T-helper 1 cell treated with Interleukin-12 subunit alpha and Interleukin-12 subunit beta and Interleukin-4 antibody, amounts not matched to agents 30 μg/mL and 1 μg/mL, for 36 hours (primary cell): ENCODE measurements at regions not wholly inside any gene's neighbourhood (a gene's known extent, or its start where the extent isn't known, plus 50 kb on each side); places are given as distances from the start of the nearest gene placed in this dataset.

Experiments
- H3K27ac Mint-ChIP-seq: one replicate; pipeline ENCODE4 v1.8.0; 2021; ENCODE audit warnings: mild to moderate bottlenecking, mixed read lengths
- H3K27me3 Mint-ChIP-seq: one replicate; pipeline ENCODE4 v1.8.0; 2021; ENCODE audit warnings: low read depth, mixed read lengths
- H3K36me3 Mint-ChIP-seq: one replicate; pipeline ENCODE4 v1.8.0; 2021; ENCODE audit warnings: low read depth, mixed read lengths
- H3K4me1 Mint-ChIP-seq: one replicate; pipeline ENCODE4 v1.8.0; 2021; ENCODE audit warnings: low read depth, mixed read lengths
- H3K4me3 Mint-ChIP-seq: one replicate; pipeline ENCODE4 v1.8.0; 2021; ENCODE audit warnings: mild to moderate bottlenecking, moderate library complexity, mixed read lengths
- H3K9me3 Mint-ChIP-seq: one replicate; pipeline ENCODE4 v1.8.0; 2021; ENCODE audit warnings: mixed read lengths

DNA sequence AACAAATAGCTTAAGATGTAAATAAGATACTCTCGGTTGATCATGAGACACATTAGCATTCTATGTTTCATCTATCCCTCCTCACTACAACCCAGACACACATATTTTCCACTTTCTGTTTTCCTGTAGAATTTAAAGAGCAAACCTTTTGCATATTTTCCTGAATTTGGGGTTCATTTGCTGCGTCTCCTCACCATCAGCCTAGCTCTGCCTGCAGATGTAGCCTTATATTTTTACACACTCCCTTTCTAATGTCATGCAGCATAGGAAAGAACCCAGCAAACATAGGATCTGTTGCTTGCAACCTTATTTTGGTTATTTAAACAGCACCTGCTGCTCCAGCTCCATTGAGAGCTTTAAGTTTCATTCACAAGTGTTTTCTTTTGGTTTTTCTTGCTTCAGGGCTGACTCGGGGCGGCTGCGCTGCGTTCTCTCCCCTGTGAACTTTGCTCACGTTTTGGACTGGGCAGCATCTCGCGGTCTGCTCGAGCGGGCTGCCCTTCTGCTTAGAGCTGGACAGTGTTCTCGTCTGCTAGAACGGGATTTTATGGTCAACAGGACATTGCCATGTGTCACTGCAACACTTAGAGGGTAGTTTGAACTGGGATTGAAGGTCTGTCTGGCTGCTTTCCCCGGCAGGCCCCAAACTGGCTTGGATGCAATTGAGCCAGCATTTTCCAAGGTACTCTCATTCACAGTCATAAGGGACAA lies 57.8 kb upstream of the VRK1 start:
- peaks cover 78% of the 10 kb centered on the region for H3K27me3 Mint-ChIP-seq
- H3K36me3 Mint-ChIP-seq = no peaks in the 10 kb centered on the region
- peaks cover 1% of the 10 kb centered on the region for H3K4me1 Mint-ChIP-seq
- H3K9me3 Mint-ChIP-seq = no peaks in the 10 kb centered on the region
- no peak overlapping the region for H3K4me3 Mint-ChIP-seq
- H3K27ac Mint-ChIP-seq = no peak overlapping the region

DNA sequence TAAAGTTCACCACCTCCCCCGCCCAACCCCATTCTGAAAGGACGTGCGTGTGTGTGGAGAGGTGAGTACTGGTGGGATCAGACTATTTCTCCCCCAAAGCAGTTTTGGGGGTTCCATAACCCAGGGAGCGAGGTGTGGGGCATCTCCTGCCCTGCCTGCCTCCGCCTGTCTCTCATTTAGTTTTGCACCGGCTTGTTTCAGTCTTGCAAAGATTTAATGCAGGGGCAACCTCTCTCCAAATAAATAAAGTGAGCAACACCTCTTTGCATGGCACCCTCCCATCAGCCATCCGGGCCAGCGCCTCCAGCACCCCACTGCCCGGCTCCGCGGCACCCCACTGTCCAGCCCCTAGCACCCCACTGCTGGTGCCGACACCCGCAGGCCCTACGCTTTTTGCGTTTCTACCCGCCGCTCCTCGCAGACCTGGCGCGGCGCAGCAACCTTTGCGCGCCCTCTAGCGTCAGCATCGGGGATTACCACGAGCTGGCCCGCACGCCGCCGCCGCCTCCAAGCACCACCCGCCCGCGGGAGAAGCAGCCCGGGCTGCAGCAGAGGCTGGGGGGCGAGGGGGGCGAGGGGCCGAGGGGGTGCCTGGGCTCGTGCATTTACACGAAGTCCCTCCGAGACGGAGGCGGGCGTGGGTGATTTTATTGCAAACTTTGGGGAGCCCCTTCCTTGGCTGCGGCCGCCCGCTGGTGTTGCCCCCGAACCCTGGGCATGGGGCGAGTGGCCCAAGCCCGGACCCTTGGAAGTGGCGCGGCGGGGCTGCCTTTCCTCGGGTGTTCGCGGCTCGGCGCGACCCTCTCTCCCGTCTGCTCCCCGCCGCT lies 55.8 kb upstream of the VRK1 start:
- no peak overlapping the region for H3K27ac Mint-ChIP-seq
- H3K4me1 Mint-ChIP-seq = peaks cover 1% of the 10 kb centered on the region
- H3K4me3 Mint-ChIP-seq = peak overlapping the region; percentile 53
- H3K27me3 Mint-ChIP-seq = peaks cover 92% of the 10 kb centered on the region
- H3K9me3 Mint-ChIP-seq = no peaks in the 10 kb centered on the region
- H3K36me3 Mint-ChIP-seq = no peaks in the 10 kb centered on the region

DNA sequence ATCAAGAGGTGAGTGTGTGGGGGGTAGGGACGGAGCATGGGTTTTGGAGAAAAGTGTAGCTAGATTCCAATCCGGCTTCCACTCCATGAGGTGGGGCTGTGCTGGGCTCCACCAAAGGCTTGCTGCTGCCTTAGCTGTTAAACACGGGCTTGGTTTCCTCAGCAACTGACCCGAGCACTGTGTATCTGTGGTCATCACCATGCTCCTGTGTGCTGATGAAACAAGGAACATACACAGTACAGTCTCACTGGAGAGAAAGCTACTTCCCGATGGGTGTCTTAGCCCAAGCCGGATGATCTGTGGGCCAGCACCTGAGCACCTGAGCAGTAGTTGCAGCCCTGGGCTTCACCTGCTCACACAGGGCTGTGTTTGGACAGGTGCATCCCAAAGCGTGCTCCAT lies 52.9 kb upstream of the VRK1 start:
- Mint-ChIP-seq H3K4me1 (peaks cover 1% of the 10 kb centered on the region), H3K27me3 (peaks cover 70% of the 10 kb centered on the region), H3K4me3 (no peak overlapping the region), H3K36me3 (no peaks in the 10 kb centered on the region), H3K27ac (no peak overlapping the region), H3K9me3 (no peaks in the 10 kb centered on the region)

DNA sequence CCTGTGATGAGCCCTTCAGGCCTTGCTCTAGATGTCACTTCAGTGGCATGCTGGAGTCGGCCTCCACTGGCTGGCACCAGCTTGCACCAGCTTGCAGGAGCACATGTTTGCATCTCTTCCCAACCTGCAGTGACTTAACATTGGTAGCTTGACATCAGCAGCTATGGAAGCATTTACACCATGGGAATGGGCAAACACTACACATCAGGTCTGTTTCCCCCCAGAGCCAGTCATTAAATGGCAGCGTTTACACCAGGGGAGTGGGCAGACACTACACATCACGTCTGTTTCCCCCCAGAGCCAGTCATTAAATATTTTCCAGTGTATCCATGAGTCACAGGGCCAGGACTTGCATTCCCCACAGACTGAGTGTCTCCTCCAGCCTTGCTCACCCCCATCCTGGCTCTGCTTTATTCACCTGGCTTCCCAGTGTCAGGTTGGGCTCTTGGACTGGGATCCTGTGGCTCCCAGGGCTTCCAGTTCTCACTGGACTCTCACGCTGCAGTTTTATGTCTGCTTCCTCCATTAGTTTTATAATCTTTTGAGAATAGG lies 51.6 kb upstream of the VRK1 start:
- no peaks in the 10 kb centered on the region for H3K9me3 Mint-ChIP-seq
- H3K27me3 Mint-ChIP-seq = peaks cover 58% of the 10 kb centered on the region
- H3K36me3 Mint-ChIP-seq = no peaks in the 10 kb centered on the region
- no peak overlapping the region for H3K27ac Mint-ChIP-seq
- peaks cover 1% of the 10 kb centered on the region for H3K4me1 Mint-ChIP-seq
- no peak overlapping the region for H3K4me3 Mint-ChIP-seq

DNA sequence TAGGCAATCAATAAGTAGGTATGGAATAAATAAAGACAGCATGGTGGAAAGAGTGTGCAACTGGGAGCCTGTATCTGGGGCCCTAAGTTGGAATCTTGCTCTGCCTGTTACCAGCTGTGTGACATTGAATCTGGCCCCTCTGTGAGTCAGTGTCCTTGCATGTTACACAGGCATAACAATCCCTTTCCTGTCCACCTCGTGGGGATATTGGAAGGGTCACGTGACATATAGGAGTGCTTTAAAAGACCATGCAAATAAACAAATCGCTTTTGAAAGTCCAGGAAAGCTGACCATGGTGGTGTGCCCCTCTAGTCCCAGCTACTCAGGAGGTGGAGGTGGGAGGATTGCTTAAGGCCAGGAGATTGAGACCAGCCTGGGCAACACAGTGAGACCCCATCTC lies 51.1 kb upstream of the VRK1 start:
- Mint-ChIP-seq H3K27me3 (peaks cover 53% of the 10 kb centered on the region), H3K27ac (no peak overlapping the region)

DNA sequence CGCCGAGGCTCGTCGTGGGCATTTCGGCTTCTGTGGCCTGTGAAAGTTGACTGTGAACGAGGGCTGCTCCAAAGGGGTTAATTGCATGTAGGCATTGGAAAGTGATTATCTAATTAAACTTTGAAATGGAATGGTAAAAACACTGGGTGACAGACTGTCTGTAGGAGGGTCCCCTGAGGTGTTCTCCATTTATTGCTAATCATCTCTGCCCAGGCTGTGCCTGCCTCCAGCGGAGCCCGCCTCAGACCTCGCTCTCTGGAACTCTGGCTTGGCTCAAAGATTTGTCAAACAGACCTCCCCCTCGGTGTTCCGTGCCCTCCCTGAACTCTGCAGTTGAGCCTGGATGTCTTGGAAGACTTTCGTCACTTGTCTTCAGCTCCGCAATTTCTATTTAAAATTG lies 50.2 kb upstream of the VRK1 start:
- no peaks in the 10 kb centered on the region for H3K36me3 Mint-ChIP-seq
- peaks cover under 1% of the 10 kb centered on the region for H3K4me1 Mint-ChIP-seq
- no peak overlapping the region for H3K4me3 Mint-ChIP-seq
- peaks cover 47% of the 10 kb centered on the region for H3K27me3 Mint-ChIP-seq
- no peaks in the 10 kb centered on the region for H3K9me3 Mint-ChIP-seq
- no peak overlapping the region for H3K27ac Mint-ChIP-seq

More for the DNA sequence above, 51.1 kb upstream of the VRK1 start:
- Mint-ChIP-seq H3K4me3 (no peak overlapping the region), H3K4me1 (peaks cover 1% of the 10 kb centered on the region), H3K36me3 (no peaks in the 10 kb centered on the region), H3K9me3 (no peaks in the 10 kb centered on the region)
